HG03139 (cell line): ENCODE measurements at regions not wholly inside any gene's neighbourhood (a gene's known extent, or its start where the extent isn't known, plus 50 kb on each side); places are given as distances from the start of the nearest gene placed in this dataset.

Source experiments
- ATAC-seq: cut with Tn5 transposase; IDR thresholded peaks from one replicate; pipeline ENCODE4 v1.9.1; 2021; ENCODE audit not compliant: unreplicated experiment

DNA sequence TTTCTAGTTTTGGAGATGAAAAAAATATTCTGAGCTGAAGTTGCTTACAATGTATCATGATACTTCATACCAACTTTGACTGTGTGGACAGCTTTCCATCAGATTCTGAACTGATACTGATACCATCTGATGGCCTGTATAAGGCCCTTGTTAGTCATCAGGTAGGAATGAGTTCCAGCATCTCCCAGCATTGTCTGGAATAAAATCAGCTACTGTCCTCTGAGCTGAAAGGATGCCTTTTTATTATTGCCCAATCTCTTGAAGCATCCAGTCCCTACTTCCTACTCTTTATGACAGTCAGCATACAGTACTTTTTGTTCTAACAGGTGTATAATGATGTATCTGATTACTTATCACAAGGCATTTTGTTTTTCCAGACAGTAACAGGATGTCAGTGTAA, 70.6 kb upstream of the EYA4 start:
- ATAC-seq, result no peak

DNA sequence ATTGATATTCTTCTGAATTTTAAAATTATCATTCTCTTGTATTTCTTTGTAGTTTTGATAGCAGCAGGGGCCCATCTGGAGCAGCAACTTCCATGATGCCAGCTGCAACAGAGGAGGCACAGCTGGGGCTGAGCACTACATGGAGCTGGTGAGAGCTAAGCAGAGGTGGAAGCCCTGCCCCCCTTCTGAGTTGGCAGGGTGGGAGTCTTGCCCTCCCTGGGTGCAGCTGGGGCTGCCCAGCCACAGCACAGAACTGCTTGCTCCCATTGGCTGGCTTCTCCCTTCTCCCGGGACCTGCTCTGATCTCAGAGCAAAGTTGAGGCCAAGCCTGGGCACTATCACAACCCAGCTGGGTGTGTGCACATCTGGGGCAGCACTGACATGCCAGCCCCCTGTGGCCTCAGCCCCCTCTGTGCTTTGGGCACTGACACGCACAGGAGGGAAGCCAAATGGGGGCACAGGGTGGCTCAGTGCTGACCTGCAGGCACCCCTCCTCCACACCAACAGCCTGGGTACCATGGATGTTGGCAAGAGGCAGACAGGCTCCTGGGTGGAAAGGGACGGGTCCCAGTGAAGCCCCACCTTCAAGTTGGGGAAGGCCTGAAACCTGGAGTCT, 69.1 kb upstream of the EYA4 start:
- ATAC-seq, result no peak

DNA sequence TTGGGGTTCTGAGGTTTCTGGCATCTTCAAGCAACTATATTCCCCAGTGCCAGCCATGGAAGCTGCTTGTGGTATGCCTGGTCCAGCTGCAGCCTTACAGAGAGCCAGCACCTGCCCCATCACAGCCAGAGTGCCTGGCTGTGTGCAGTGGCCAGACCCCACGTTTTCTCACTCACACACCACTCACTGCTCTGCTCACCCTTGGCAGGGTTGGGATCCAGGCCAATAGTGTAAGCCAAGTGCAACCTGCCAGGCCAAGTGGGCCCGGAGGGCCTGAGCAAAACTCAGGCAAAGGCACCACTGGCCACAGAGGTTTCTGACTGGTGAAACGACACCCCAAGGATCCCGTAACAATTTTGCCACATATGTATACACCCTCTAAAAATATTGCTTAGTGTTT, 67.9 kb upstream of the EYA4 start:
- ATAC-seq, result no peak

DNA sequence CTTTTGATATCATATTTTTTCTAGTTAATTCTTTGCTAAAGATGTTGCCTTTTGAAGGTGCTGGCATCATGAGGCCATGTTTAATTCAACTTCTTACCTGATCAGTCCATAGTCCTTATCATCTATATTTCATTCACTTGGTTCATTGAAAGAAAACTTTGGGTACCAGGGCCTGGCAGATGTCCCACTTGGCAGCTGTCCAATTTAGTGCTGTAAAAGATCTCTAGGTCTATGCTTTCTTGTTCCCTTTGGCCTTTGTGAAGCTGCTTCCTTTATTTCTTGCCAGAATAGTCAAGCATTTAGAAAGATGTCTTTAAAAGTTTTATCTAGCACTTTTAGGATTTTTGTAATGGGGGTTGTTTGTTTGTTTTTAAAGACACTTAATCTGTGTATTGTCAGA, 61.7 kb upstream of the EYA4 start:
- ATAC-seq, result no peak

- ATAC-seq, result no peak
These were observed 57.5 kb upstream of the EYA4 start for GRCh38 chr6:133183691-133184090.

GRCh38 chr6:133184798-133185372, 56.3 kb upstream of the EYA4 start:
- no peak for ATAC-seq

DNA sequence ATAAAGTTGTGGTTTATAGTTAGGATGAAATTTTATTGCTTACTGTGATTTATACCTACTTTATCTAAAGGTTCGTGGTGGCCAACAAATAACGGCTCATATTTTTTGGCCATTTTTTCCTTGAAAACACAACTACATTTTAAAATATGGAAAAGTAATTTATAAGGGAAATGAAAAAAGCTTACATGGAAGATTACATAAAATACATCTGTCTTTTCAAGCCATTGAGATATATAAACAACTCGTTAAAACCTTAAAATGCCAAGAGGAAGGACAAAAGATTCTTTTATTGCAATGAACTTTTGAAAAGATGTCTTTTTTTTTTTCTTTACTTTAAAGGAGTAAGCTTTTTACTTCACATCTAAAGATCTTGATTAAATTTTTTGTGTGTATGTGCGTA, 55.4 kb upstream of the EYA4 start:
- no peak for ATAC-seq

DNA sequence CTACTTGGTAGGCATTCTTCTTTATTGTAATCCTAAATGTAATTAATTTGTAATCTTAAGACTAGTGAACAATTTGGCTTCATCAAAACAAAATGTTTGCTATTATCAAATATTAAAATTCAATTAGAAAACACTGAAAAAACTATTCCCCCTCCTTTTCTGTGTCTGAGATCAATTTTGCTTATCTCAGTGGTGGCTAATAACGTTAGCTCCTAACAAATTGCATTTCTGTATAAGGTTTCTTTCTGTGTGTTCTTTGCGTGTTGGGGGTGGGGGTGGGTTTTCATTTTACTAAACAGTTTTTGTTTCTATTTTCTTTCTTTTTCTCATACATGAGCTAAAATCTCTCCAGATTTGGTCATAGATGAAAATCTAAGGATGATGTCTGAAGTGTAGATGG, 54.0 kb upstream of the EYA4 start:
- no peak for ATAC-seq

GRCh38 chr6:133187657-133188453, 53.3 kb upstream of the EYA4 start:
- ATAC-seq, result no peak

GRCh38 chr6:133190912-133191311, 50.2 kb upstream of the EYA4 start:
- no peak for ATAC-seq

DNA sequence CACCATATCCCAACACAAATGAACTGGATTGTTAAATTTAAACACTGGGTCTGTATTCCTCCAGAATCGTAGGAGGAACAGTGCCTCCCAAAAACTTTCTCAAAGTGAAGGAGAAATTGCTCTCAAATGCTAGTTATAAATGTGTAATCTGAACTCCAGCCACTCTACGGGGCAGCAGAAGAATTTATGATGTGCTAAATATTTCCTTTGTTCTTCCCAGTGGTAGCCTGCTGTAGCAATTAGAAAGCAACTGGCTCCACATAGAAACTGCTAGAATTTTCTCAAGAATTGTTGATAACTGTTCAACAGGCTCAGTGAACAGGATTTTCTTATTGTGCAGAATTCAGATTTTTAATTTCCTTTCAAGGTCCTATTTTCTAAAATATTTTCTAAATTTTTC, 49.8 kb upstream of the EYA4 start:
- ATAC-seq, result no peak
